AG04450 (cell line): ENCODE measurements at regions not wholly inside any gene's neighbourhood (a gene's known extent, or its start where the extent isn't known, plus 50 kb on each side); places are given as distances from the start of the nearest gene placed in this dataset.

Source experiments
- CTCF ChIA-PET: fragments of 300-600, 350-600 bp; formaldehyde crosslinking; extraction: SDS; loops from one replicate; lab custom pipeline; 2022; ENCODE audit warnings: antibody characterized with exemption, inconsistent platforms; lab: Charles Lee
- POLR2A ChIA-PET: fragments of 350-600 bp; formaldehyde crosslinking; extraction: SDS; loops from one replicate; lab custom pipeline; 2021; ENCODE audit warnings: antibody characterized with exemption, inconsistent platforms; lab: Yijun Ruan, JAX
- DNase-seq: peaks from one replicate; pipeline ENCODE4 v3.0.0-alpha.2; 2011; ENCODE audit warnings: low read depth, low spot score
- H3K27ac ChIP-seq: one replicate; pipeline ENCODE4 v1.5.1; 2012; ENCODE audit warnings: low read depth, low read length, control low read depth
- H3K27me3 ChIP-seq: one replicate; pipeline ENCODE4 v1.6.0; 2012; ENCODE audit warnings: low read length; ENCODE audit not compliant: control insufficient read depth, insufficient read depth
- H3K4me3 ChIP-seq: 2 replicates; pipeline ENCODE4 v1.5.1; 2011; ENCODE audit warnings: mild to moderate bottlenecking, low read depth, low read length, control low read depth
- H3K9me3 ChIP-seq: 2 replicates; pipeline ENCODE4 v1.5.1; 2012; ENCODE audit warnings: low read length; ENCODE audit not compliant: control insufficient read depth, insufficient read depth
- CTCF ChIP-seq: IDR thresholded peaks from 2 replicates; pipeline ENCODE4 v1.5.1; 2011; ENCODE audit warnings: low read depth, low read length, control low read depth, inconsistent platforms

- Histone ChIP-seq H3K27ac (no peak overlapping the region), H3K9me3 (peaks cover 8% of the 10 kb centered on the region; the same call in 1 of the 2 replicates), H3K4me3 (no peak overlapping the region), H3K27me3 (peaks cover 23% of the 10 kb centered on the region)
- ChIA-PET CTCF (interaction anchor here (0.6 kb wide), 1 partner anchor 20 kb away, joined by 12 read pairs; no protein-coding TSS in a partner anchor), POLR2A (no interaction called here)
- no peak for TF ChIP-seq CTCF
- no peak for DNase-seq
Observed at GRCh38 chr6:2534406-2535042, 216.2 kb downstream of the MYLK4 start.

- peak; percentile 78 for DNase-seq
- Histone ChIP-seq H3K27ac (no peak overlapping the region), H3K27me3 (peaks cover 9% of the 10 kb centered on the region), H3K4me3 (no peak overlapping the region), H3K9me3 (peaks cover 8% of the 10 kb centered on the region; the same call in 1 of the 2 replicates)
- POLR2A ChIA-PET, result interaction anchor here (0.5 kb wide), 1 partner anchor 1644 kb away, joined by 6 read pairs; no protein-coding TSS in a partner anchor
- CTCF ChIA-PET, result no interaction called here
- no peak for TF ChIP-seq CTCF
Observed at GRCh38 chr6:2531426-2532215, 219.1 kb downstream of the MYLK4 start.

GRCh38 chr6:2529211-2529719 lies 221.5 kb downstream of the MYLK4 start:
- no peak for DNase-seq
- ChIA-PET POLR2A (no interaction called here), CTCF (no interaction called here)
- peaks cover 9% of the 10 kb centered on the region for H3K27me3 ChIP-seq
- no peak for TF ChIP-seq CTCF
- H3K4me3 ChIP-seq, result no peak overlapping the region
- no peak overlapping the region for H3K27ac ChIP-seq
- H3K9me3 ChIP-seq, result peaks cover 10% of the 10 kb centered on the region; the same call in 1 of the 2 replicates

GRCh38 chr6:2528156-2528555 lies 222.6 kb downstream of the MYLK4 start:
- DNase-seq, result no peak
- Histone ChIP-seq H3K9me3 (peaks cover 13% of the 10 kb centered on the region; the same call in 1 of the 2 replicates), H3K4me3 (no peak overlapping the region), H3K27me3 (peaks cover 9% of the 10 kb centered on the region), H3K27ac (no peak overlapping the region)
- TF ChIP-seq CTCF, result no peak
- POLR2A ChIA-PET, result no interaction called here
- CTCF ChIA-PET, result interaction anchor here (1.2 kb wide), 1 partner anchor 15 kb away, joined by 3 read pairs; no protein-coding TSS in a partner anchor
